ENCODE measurements at regions not wholly inside any gene's neighbourhood (a gene's known extent, or its start where the extent isn't known, plus 50 kb on each side); places are given as distances from the start of the nearest gene placed in this dataset.

- TF ChIP-seq ZNF311 (CRISPR knock-in tag; IDR thresholded peaks at IDR 0.05) (no peak), SREBF1 (IDR thresholded peaks at IDR 0.05; ENCODE audit: borderline replicate concordance, low read depth, low read length) (no peak), MAFF (IDR thresholded peaks at IDR 0.05; ENCODE audit: low read length) (peak; percentile 77), NFE2L1 (tag; IDR thresholded peaks at IDR 0.05; ENCODE audit: borderline replicate concordance, low read depth) (no peak), ZNF764 (CRISPR knock-in tag; IDR thresholded peaks at IDR 0.05; ENCODE audit: low read depth) (no peak), HNRNPUL1 (IDR thresholded peaks at IDR 0.05; ENCODE audit: low read length) (no peak), RHOXF2B (CRISPR knock-in tag; conservative IDR thresholded peaks at IDR 0.05) (no peak), PKNOX1 (IDR thresholded peaks at IDR 0.05) (no peak), RAD51 (IDR thresholded peaks at IDR 0.05; ENCODE audit: borderline replicate concordance, low read depth) (no peak), ZNF316 (IDR thresholded peaks at IDR 0.05) (peak; percentile 76), HOXB6 (CRISPR knock-in tag; IDR thresholded peaks at IDR 0.05; ENCODE audit: borderline replicate concordance) (no peak), SIRT6 (IDR thresholded peaks at IDR 0.05; ENCODE audit: low read depth, low read length) (no peak), ILK (tag; IDR thresholded peaks at IDR 0.05; ENCODE audit: borderline replicate concordance, low read depth) (no peak), MAFK (IDR thresholded peaks at IDR 0.05; ENCODE audit: low read length) (peak; percentile 83), NCOR1 (IDR thresholded peaks at IDR 0.05) (no peak), EHMT2 (IDR thresholded peaks at IDR 0.05) (no peak), MYBL2 (IDR thresholded peaks at IDR 0.05; ENCODE audit: low read depth) (no peak), MYBL2 (CRISPR knock-in tag; IDR thresholded peaks at IDR 0.05; ENCODE audit: borderline replicate concordance) (no peak), DPF2 (IDR thresholded peaks at IDR 0.05) (no peak), YY1 (IDR thresholded peaks at IDR 0.05; ENCODE audit: borderline replicate concordance in 1 of 3, control insufficient read depth in 1 of 3, extremely low read depth in 1 of 3, insufficient read depth in 3 of 3, insufficient read length in 1 of 3, insufficient replicate concordance in 2 of 3, low read depth in 1 of 3, low read length in 2 of 3) (no peak), POLR3A (IDR thresholded peaks at IDR 0.05; ENCODE audit: borderline replicate concordance, extremely low read depth, insufficient read depth, insufficient read length) (no peak), CGGBP1 (CRISPR knock-in tag; IDR thresholded peaks at IDR 0.05) (no peak), HNRNPLL (IDR thresholded peaks at IDR 0.05; ENCODE audit: low read depth, low read length, poor library complexity, severe bottlenecking) (no peak), SIN3A (IDR thresholded peaks at IDR 0.05; ENCODE audit: borderline replicate concordance in 2 of 2, control insufficient read depth in 1 of 2, low read depth in 2 of 2, low read length in 2 of 2) (no peak), ZNF121 (CRISPR knock-in tag; conservative IDR thresholded peaks at IDR 0.05) (no peak), CTCF (IDR thresholded peaks at IDR 0.05 in 2 of 3, conservative IDR thresholded peaks at IDR 0.05 in 1 of 3; ENCODE audit: insufficient read depth in 2 of 3, low read depth in 1 of 3, low read length in 3 of 3) (0 out of 6 replicates have a peak, but pooled peaks of 1 of the 3 experiments have one; percentile 1)
These were observed 301.6 kb downstream of the PCNX1 start (continued) for GRCh38 chr14:71208702-71209357.

All from K562 (cell line).